ENCODE measurements at regions not wholly inside any gene's neighbourhood (a gene's known extent, or its start where the extent isn't known, plus 50 kb on each side); places are given as distances from the start of the nearest gene placed in this dataset.

DNA sequence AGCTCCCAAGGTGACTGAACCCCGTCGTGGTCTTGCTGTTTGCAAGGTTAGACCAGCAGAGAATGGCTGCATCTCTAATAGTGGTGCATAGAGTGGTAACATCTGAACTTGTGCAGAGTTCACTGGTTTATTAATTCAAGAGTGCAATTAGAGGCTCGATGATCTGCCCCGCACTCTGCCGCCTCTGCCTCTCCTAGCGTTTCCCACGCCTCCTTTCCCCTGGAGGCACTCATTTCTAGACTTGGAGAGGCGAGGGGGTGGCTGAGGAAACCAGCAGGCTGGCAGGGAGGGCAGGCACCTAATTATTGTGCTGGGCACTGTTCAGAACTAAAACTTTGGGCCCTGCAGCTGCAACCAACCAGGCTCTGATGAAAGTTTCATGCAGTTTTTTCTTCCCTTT lies 363.5 kb upstream of the EEF2KMT start:
- no peak for TF ChIP-seq POLR2A (IDR thresholded peaks at IDR 0.05)
- TF ChIP-seq, protein P1, sequence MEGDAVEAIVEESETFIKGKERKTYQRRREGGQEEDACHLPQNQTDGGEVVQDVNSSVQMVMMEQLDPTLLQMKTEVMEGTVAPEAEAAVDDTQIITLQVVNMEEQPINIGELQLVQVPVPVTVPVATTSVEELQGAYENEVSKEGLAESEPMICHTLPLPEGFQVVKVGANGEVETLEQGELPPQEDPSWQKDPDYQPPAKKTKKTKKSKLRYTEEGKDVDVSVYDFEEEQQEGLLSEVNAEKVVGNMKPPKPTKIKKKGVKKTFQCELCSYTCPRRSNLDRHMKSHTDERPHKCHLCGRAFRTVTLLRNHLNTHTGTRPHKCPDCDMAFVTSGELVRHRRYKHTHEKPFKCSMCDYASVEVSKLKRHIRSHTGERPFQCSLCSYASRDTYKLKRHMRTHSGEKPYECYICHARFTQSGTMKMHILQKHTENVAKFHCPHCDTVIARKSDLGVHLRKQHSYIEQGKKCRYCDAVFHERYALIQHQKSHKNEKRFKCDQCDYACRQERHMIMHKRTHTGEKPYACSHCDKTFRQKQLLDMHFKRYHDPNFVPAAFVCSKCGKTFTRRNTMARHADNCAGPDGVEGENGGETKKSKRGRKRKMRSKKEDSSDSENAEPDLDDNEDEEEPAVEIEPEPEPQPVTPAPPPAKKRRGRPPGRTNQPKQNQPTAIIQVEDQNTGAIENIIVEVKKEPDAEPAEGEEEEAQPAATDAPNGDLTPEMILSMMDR (IDR thresholded peaks at IDR 0.05), result no peak
